ENCODE measurements at regions not wholly inside any gene's neighbourhood (a gene's known extent, or its start where the extent isn't known, plus 50 kb on each side); places are given as distances from the start of the nearest gene placed in this dataset.

- no peak for TF ChIP-seq CTCF (conservative IDR thresholded peaks at IDR 0.05)
- TF ChIP-seq EZH2 (IDR thresholded peaks at IDR 0.05; ENCODE audit: low read depth) = no peak
Observed at GRCh38 chr11:109958821-109959166, 134.4 kb upstream of the ZC3H12C start.

Data from PC-9 (cell line).